Psoas muscle (tissue), 7 donors: ENCODE measurements at regions not wholly inside any gene's neighbourhood (a gene's known extent, or its start where the extent isn't known, plus 50 kb on each side); places are given as distances from the start of the nearest gene placed in this dataset.
"Not testable (repeated sequence)": the region's sequence is repeated elsewhere in the genome, so short reads cannot be mapped to it uniquely, and the experiment has no call there.

ENCODE experiments used
- ATAC-seq, 4 donors: fragments of 200-7000 bp; cut with Tn5 transposase; one replicate each; pipeline ENCODE4 v1.9.1; 2020; ENCODE audit warnings: moderate library complexity in 3 of 4, mild to moderate bottlenecking in 2 of 4
- DNase-seq, 2 donors: peaks; one replicate each; pipeline ENCODE4 v3.0.0-alpha.2; 2020
- H3K27ac ChIP-seq: fragments of 200-600 bp; one replicate; pipeline ENCODE4 v1.8.0; 2022
- H3K27me3 ChIP-seq, 3 donors: fragments of 200-600 bp in 1 of 3; one replicate each; pipeline versions ENCODE4 v1.6.1 to v1.8.0; 2013 to 2022; ENCODE audit warnings: low read length in 2 of 3, mild to moderate bottlenecking in 2 of 3, moderate library complexity in 1 of 3; ENCODE audit not compliant: insufficient read depth in 3 of 3
- H3K36me3 ChIP-seq, 2 donors: fragments of 200-600 bp in 1 of 2; one replicate each; pipeline versions ENCODE4 v1.6.1 to v1.8.0; 2013 to 2022; ENCODE audit warnings: low read depth in 1 of 2, mild to moderate bottlenecking in 1 of 2, moderate library complexity in 1 of 2; ENCODE audit not compliant: insufficient read depth in 1 of 2
- H3K4me1 ChIP-seq: fragments of 200-600 bp; one replicate; pipeline ENCODE4 v1.8.0; 2022
- H3K4me3 ChIP-seq: fragments of 200-600 bp; one replicate; pipeline ENCODE4 v1.8.0; 2022; ENCODE audit warnings: mild to moderate bottlenecking
- H3K9me3 ChIP-seq: fragments of 200-600 bp; one replicate; pipeline ENCODE4 v1.8.0; 2022
- WGBS, 3 donors: extraction: QIAGEN DNeasy Blood & Tissue Kit; methylation state at CpG; one replicate each; pipeline versions ENCODE4 v1.1.6 to v1.1.7; 2013; 5-methylcytosine and 5-hydroxymethylcytosine counted together
- intact Hi-C, 2 donors: fragments of 100-400 bp; cut with DNase I; formaldehyde crosslinking; loops; one replicate each; pipeline versions ENCODE4 v1.11.0 to v1.14.2; 2022
- TF ChIP-seq, protein P1 (sequence below): fragments of 200-600 bp; IDR thresholded peaks from one replicate; pipeline ENCODE4 v1.8.0; 2022; ENCODE audit warnings: antibody characterized with exemption
- donor health status: healthy with polysubstance abuse.
- donor health status: DM: no; HTN: no; CAD: no; lungs with moderate emphysema.
- donor health status: Bipolar disorder and iron deficiency.
- donor health status: healthy.
- donor health status: DM: yes; HTN: yes; CAD: no.
- donor health status: DM: no; HTN: no; CAD: no.
- donor health status: DM: yes; HTN: yes; CAD: no.

- H3K27me3 ChIP-seq, result peaks cover 0 to 2% (median 0%) of the 10 kb centered on the region in 3 donors
- H3K36me3 ChIP-seq, result no peaks in the 10 kb centered on the region
- DNase-seq, result no peak
- TF ChIP-seq, protein P1, sequence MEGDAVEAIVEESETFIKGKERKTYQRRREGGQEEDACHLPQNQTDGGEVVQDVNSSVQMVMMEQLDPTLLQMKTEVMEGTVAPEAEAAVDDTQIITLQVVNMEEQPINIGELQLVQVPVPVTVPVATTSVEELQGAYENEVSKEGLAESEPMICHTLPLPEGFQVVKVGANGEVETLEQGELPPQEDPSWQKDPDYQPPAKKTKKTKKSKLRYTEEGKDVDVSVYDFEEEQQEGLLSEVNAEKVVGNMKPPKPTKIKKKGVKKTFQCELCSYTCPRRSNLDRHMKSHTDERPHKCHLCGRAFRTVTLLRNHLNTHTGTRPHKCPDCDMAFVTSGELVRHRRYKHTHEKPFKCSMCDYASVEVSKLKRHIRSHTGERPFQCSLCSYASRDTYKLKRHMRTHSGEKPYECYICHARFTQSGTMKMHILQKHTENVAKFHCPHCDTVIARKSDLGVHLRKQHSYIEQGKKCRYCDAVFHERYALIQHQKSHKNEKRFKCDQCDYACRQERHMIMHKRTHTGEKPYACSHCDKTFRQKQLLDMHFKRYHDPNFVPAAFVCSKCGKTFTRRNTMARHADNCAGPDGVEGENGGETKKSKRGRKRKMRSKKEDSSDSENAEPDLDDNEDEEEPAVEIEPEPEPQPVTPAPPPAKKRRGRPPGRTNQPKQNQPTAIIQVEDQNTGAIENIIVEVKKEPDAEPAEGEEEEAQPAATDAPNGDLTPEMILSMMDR, result no peak
- H3K4me1 ChIP-seq, result no peaks in the 10 kb centered on the region
- 85 to 89% (median 88%) methylated on average over 2 of the region's 2 CpGs for WGBS, 3 donors
- ATAC-seq, result no peak
- H3K9me3 ChIP-seq, result no peaks in the 10 kb centered on the region
- no peak overlapping the region for H3K4me3 ChIP-seq
- intact Hi-C loops, result no loop called here
- H3K27ac ChIP-seq, result no peak overlapping the region
Measured at GRCh38 chr19:31882709-31883108, 462.7 kb upstream of the ZNF507 start.

DNA sequence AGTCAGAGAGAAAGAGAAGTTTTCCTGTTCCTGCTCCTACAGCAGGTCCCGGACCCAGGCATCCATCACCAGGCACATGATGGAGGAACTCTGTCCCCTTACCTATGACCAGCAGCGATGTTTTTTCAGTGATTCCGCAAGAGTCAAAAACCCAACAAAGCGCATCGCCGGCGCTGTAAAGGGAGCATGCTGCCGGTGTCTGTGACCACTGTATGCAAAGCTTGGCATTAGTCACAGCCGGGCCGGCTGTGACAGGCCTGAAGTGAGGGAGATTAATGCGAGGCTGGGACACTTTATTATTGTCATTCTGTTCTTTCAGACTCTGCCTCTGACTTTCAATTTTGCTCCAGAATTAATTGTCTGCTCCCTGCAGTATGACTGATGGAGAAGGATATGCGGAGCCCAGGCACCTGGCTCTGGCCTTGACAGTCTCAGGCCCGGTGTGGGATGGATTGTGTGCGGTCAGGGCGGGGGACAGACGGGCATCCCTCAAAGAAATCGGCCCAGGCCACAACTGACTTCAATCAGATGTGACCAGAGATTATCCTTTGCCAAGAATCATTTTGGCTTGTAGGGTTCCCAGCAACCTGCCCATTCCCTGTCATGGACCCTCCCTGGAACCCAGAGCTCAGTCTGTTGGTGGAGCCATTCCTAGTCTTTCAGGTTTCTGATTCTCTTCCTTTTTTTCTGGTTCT, 462.0 kb upstream of the ZNF507 start:
- ATAC-seq, result no peak
- 59 to 65% (median 63%) methylated on average over 17 of the region's 17 CpGs for WGBS, 3 donors
- TF ChIP-seq, protein P1, result no peak

GRCh38 chr19:31885280-31885853, 460.0 kb upstream of the ZNF507 start:
- Histone ChIP-seq H3K27me3 (no peaks in the 10 kb centered on the region), H3K9me3 (no peaks in the 10 kb centered on the region), H3K27ac (no peak overlapping the region), H3K4me3 (no peak overlapping the region), H3K4me1 (no peaks in the 10 kb centered on the region), H3K36me3 (no peaks in the 10 kb centered on the region)
- DNase-seq (no peak), ATAC-seq (no peak)
- WGBS, 3 donors, result 73 to 77% (median 73%) methylated on average over 8 of the region's 8 CpGs
- TF ChIP-seq, protein P1, result no peak
- intact Hi-C loops, result no loop called here

More for the DNA sequence above, 462.0 kb upstream of the ZNF507 start:
- Histone ChIP-seq H3K36me3 (no peaks in the 10 kb centered on the region), H3K27me3 (peaks cover 0 to 2% (median 0%) of the 10 kb centered on the region in 3 donors), H3K4me1 (no peaks in the 10 kb centered on the region), H3K27ac (no peak overlapping the region), H3K9me3 (no peaks in the 10 kb centered on the region), H3K4me3 (no peak overlapping the region)
- intact Hi-C loops, result no loop called here
- no peak for DNase-seq

GRCh38 chr19:31890230-31890629, 455.2 kb upstream of the ZNF507 start:
- 87 to 90% (median 88%) methylated on average over 9 of the region's 9 CpGs for WGBS, 3 donors
- DNase-seq (no peak), ATAC-seq (no peak)
- peaks cover 6% of the 10 kb centered on the region for H3K9me3 ChIP-seq
- intact Hi-C loops, result no loop called here
- H3K36me3 ChIP-seq, result no peaks in the 10 kb centered on the region
- no peak overlapping the region for H3K27ac ChIP-seq
- no peaks in the 10 kb centered on the region for H3K4me1 ChIP-seq
- H3K27me3 ChIP-seq, result no peaks in the 10 kb centered on the region
- TF ChIP-seq, protein P1, result no peak
- no peak overlapping the region for H3K4me3 ChIP-seq

GRCh38 chr19:31892060-31892459, 453.4 kb upstream of the ZNF507 start:
- intact Hi-C loops, result no loop called here
- Histone ChIP-seq H3K4me1 (no peaks in the 10 kb centered on the region), H3K4me3 (no peak overlapping the region), H3K36me3 (no peaks in the 10 kb centered on the region), H3K27ac (no peak overlapping the region), H3K27me3 (no peaks in the 10 kb centered on the region), H3K9me3 (peaks cover 6% of the 10 kb centered on the region)
- ATAC-seq, result no peak
- WGBS, 3 donors, result 58 to 76% (median 66%) methylated on average over 2 of the region's 2 CpGs
- TF ChIP-seq, protein P1, result no peak
- DNase-seq, result no peak

- intact Hi-C loops, H3K4me1 ChIP-seq, H3K27ac ChIP-seq, H3K9me3 ChIP-seq, H3K4me3 ChIP-seq, H3K27me3 ChIP-seq, ATAC-seq, DNase-seq, H3K36me3 ChIP-seq: not testable (repeated sequence)
- 76 to 91% (median 85%) methylated on average over 4 of the region's 4 CpGs for WGBS, 3 donors
Measured at GRCh38 chr19:31893491-31893890, 451.9 kb upstream of the ZNF507 start.
